ENCODE measurements at regions not wholly inside any gene's neighbourhood (a gene's known extent, or its start where the extent isn't known, plus 50 kb on each side); places are given as distances from the start of the nearest gene placed in this dataset.

- Mint-ChIP-seq H3K4me3 (no peak overlapping the region), H3K4me1 (peaks cover 3% of the 10 kb centered on the region), H3K9me3 (no peaks in the 10 kb centered on the region), H3K36me3 (no peaks in the 10 kb centered on the region), H3K27ac (peak overlapping the region; percentile 21), H3K27me3 (ENCODE audit: low read depth) (peaks cover 24% of the 10 kb centered on the region)
- DNase-seq (ENCODE audit: low spot score in 2 of 2, unreplicated experiment in 2 of 2) = no peak
- TF ChIP-seq CTCF (IDR thresholded peaks at IDR 0.05; ENCODE audit: unreplicated experiment) = peak; percentile 78
These were observed 67.9 kb upstream of the BEGAIN start for GRCh38 chr14:100654814-100655740.

- Mint-ChIP-seq H3K9me3 (no peaks in the 10 kb centered on the region), H3K4me3 (no peak overlapping the region), H3K27ac (peak overlapping the region; percentile 21), H3K27me3 (ENCODE audit: low read depth) (peaks cover 24% of the 10 kb centered on the region), H3K4me1 (peaks cover 3% of the 10 kb centered on the region), H3K36me3 (no peaks in the 10 kb centered on the region)
- no peak for DNase-seq (ENCODE audit: low spot score in 2 of 2, unreplicated experiment in 2 of 2)
- TF ChIP-seq CTCF (IDR thresholded peaks at IDR 0.05; ENCODE audit: unreplicated experiment) = no peak
These were observed 68.5 kb upstream of the BEGAIN start for GRCh38 chr14:100655741-100656085.

- TF ChIP-seq CTCF (IDR thresholded peaks at IDR 0.05; ENCODE audit: unreplicated experiment) = no peak
- H3K9me3 Mint-ChIP-seq = no peaks in the 10 kb centered on the region
- H3K4me1 Mint-ChIP-seq = peaks cover 8% of the 10 kb centered on the region
- DNase-seq (ENCODE audit: low spot score in 2 of 2, unreplicated experiment in 2 of 2) = no peak
- no peak overlapping the region for H3K27ac Mint-ChIP-seq
- H3K27me3 Mint-ChIP-seq (ENCODE audit: low read depth) = peaks cover 24% of the 10 kb centered on the region
- no peak overlapping the region for H3K4me3 Mint-ChIP-seq
- no peaks in the 10 kb centered on the region for H3K36me3 Mint-ChIP-seq
These were observed 69.7 kb upstream of the DLK1 start for GRCh38 chr14:100656996-100657395.

GRCh38 chr14:100657780-100658179, 68.9 kb upstream of the DLK1 start:
- Mint-ChIP-seq H3K27me3 (ENCODE audit: low read depth) (peaks cover 24% of the 10 kb centered on the region), H3K4me1 (peaks cover 8% of the 10 kb centered on the region), H3K27ac (no peak overlapping the region)

GRCh38 chr14:100658181-100658886, 68.4 kb upstream of the DLK1 start:
- H3K4me3 Mint-ChIP-seq = no peak overlapping the region
- peaks cover 22% of the 10 kb centered on the region for H3K27me3 Mint-ChIP-seq (ENCODE audit: low read depth)
- no peak for TF ChIP-seq CTCF (IDR thresholded peaks at IDR 0.05; ENCODE audit: unreplicated experiment)
- H3K27ac Mint-ChIP-seq = no peak overlapping the region
- no peak for DNase-seq (ENCODE audit: low spot score in 2 of 2, unreplicated experiment in 2 of 2)
- H3K4me1 Mint-ChIP-seq = peaks cover 10% of the 10 kb centered on the region
- H3K9me3 Mint-ChIP-seq = no peaks in the 10 kb centered on the region
- no peaks in the 10 kb centered on the region for H3K36me3 Mint-ChIP-seq

More at GRCh38 chr14:100657780-100658179, 68.9 kb upstream of the DLK1 start:
- no peak for DNase-seq (ENCODE audit: low spot score in 2 of 2, unreplicated experiment in 2 of 2)
- no peaks in the 10 kb centered on the region for H3K36me3 Mint-ChIP-seq
- H3K9me3 Mint-ChIP-seq = no peaks in the 10 kb centered on the region
- no peak for TF ChIP-seq CTCF (IDR thresholded peaks at IDR 0.05; ENCODE audit: unreplicated experiment)
- H3K4me3 Mint-ChIP-seq = no peak overlapping the region
